Tibial artery (tissue), 4 donors: ENCODE measurements at regions not wholly inside any gene's neighbourhood (a gene's known extent, or its start where the extent isn't known, plus 50 kb on each side); places are given as distances from the start of the nearest gene placed in this dataset.

Experiments used
- DNase-seq, 2 donors: peaks; one replicate each; pipeline ENCODE4 v3.0.0-alpha.2; 2019
- H3K27ac ChIP-seq, 2 donors: fragments of 200-600 bp; sonication (generic) in 1 of 2; 1 replicate in 1 of 2; 2 replicates in 1 of 2; pipeline ENCODE4 v1.5.1; 2018 to 2019; ENCODE audit warnings: mild to moderate bottlenecking in 1 of 2
- H3K27me3 ChIP-seq, 2 donors: fragments of 200-600 bp; sonication (generic) in 1 of 2; one replicate each; pipeline versions ENCODE4 v1.5.1 to v1.6.0; 2016 to 2019
- H3K36me3 ChIP-seq, 3 donors: fragments of 200-600 bp; sonication (generic) in 2 of 3; one replicate each; pipeline ENCODE4 v1.5.1; 2016 to 2019; ENCODE audit warnings: mild to moderate bottlenecking in 2 of 3
- H3K4me1 ChIP-seq, 4 donors: fragments of 200-600 bp; sonication (generic) in 2 of 4; 1 replicate in 3 of 4; 2 replicates in 1 of 4; pipeline ENCODE4 v1.5.1; 2016 to 2019
- H3K4me3 ChIP-seq, 2 donors: fragments of 200-600 bp; sonication (generic) in 1 of 2; 1 replicate in 1 of 2; 2 replicates in 1 of 2; pipeline ENCODE4 v1.5.1; 2018 to 2019; ENCODE audit warnings: mild to moderate bottlenecking in 2 of 2
- H3K9me3 ChIP-seq, 3 donors: fragments of 200-600 bp; sonication (generic) in 1 of 3; one replicate each; pipeline ENCODE4 v1.5.1; 2016 to 2019
- intact Hi-C: fragments of 100-400 bp; cut with DNase I; formaldehyde crosslinking; loops from one replicate; pipeline ENCODE4 v1.15.0; 2023; ENCODE audit warnings: low total_unique reads
- TF ChIP-seq, protein P1 (sequence below), 2 experiments: fragments of 200-600 bp in 1 of 2; fragments of 450-650 bp in 1 of 2; IDR thresholded peaks; one replicate each; pipeline ENCODE4 v1.5.1; 2017 to 2019; ENCODE audit warnings: antibody characterized with exemption in 2 of 2, mild to moderate bottlenecking in 1 of 2, moderate library complexity in 1 of 2

DNA sequence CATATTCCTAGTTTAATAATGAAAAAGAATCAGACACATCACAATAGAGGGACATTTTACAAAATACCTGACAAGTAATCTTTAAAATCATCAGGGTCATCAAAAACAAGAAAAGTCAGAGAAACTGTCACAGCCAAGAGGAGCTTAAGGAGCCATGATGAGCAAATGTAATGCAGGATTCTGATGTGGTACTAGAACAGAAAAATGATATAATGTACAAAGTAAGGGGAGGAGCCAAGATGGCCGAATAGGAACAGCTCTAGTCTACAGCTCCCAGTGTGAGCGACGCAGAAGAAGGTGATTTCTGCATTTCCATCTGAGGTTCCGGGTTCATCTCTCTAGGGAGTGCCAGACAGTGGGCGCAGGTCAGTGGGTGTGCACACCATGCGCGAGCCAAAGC, 198.0 kb upstream of the FAT3 start:
- Histone ChIP-seq H3K27ac (no peak overlapping the region), H3K9me3 (no peaks in the 10 kb centered on the region), H3K4me3 (no peak overlapping the region), H3K36me3 (no peaks in the 10 kb centered on the region), H3K4me1 (no peaks in the 10 kb centered on the region), H3K27me3 (no peaks in the 10 kb centered on the region)
- intact Hi-C loops = no loop called here
- DNase-seq = no peak
- TF ChIP-seq, protein P1, sequence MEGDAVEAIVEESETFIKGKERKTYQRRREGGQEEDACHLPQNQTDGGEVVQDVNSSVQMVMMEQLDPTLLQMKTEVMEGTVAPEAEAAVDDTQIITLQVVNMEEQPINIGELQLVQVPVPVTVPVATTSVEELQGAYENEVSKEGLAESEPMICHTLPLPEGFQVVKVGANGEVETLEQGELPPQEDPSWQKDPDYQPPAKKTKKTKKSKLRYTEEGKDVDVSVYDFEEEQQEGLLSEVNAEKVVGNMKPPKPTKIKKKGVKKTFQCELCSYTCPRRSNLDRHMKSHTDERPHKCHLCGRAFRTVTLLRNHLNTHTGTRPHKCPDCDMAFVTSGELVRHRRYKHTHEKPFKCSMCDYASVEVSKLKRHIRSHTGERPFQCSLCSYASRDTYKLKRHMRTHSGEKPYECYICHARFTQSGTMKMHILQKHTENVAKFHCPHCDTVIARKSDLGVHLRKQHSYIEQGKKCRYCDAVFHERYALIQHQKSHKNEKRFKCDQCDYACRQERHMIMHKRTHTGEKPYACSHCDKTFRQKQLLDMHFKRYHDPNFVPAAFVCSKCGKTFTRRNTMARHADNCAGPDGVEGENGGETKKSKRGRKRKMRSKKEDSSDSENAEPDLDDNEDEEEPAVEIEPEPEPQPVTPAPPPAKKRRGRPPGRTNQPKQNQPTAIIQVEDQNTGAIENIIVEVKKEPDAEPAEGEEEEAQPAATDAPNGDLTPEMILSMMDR (IDR thresholded peaks at IDR 0.05) = no peak

DNA sequence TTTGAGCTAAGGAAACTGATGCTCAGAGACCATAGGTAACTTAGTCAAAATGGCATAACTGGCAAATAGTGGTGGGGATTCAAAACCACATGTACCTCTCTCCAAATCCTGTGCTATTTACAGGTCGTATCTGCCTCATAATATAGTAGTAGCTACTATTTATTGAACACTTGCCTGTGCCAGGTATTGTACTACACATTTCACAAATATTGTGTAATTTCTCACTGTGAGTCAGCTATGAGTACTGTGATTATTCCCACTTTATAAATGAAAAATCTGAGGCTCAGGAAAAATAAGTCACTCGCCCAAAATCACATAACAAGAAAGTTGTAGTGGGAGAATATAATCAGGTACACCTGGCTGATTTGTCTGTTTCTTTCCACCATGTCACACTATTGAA, 199.8 kb upstream of the FAT3 start:
- intact Hi-C loops = no loop called here
- H3K4me1 ChIP-seq = no peaks in the 10 kb centered on the region

DNA sequence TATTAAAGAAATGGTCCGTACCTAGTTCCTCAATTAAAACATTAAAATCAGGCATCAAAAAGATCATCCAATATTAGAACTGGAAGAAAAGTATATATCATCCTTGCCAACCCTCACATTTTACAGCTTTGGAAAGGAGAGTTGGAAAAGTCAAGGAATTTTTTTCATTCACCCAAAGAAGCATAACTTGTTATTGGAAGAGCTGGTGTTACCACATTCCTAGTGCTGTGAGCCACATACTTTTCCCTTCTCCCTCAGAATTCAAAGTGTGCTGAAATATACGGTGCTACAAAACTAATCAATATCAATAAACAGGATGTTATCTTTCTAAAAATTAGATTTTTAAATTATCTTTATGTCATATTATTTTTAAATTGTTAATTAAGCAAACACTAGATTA, 202.1 kb upstream of the FAT3 start:
- DNase-seq = no peak
- Histone ChIP-seq H3K36me3 (no peaks in the 10 kb centered on the region), H3K27ac (no peak overlapping the region), H3K4me1 (no peaks in the 10 kb centered on the region), H3K4me3 (no peak overlapping the region), H3K27me3 (no peaks in the 10 kb centered on the region), H3K9me3 (no peaks in the 10 kb centered on the region)
- intact Hi-C loops = no loop called here
- TF ChIP-seq, protein P1 (IDR thresholded peaks at IDR 0.05) = no peak

More for the DNA sequence above, 199.8 kb upstream of the FAT3 start:
- TF ChIP-seq, protein P1 (IDR thresholded peaks at IDR 0.05) = no peak
- Histone ChIP-seq H3K4me3 (no peak overlapping the region), H3K36me3 (no peaks in the 10 kb centered on the region), H3K9me3 (no peaks in the 10 kb centered on the region), H3K27me3 (no peaks in the 10 kb centered on the region), H3K27ac (no peak overlapping the region)
- no peak for DNase-seq

DNA sequence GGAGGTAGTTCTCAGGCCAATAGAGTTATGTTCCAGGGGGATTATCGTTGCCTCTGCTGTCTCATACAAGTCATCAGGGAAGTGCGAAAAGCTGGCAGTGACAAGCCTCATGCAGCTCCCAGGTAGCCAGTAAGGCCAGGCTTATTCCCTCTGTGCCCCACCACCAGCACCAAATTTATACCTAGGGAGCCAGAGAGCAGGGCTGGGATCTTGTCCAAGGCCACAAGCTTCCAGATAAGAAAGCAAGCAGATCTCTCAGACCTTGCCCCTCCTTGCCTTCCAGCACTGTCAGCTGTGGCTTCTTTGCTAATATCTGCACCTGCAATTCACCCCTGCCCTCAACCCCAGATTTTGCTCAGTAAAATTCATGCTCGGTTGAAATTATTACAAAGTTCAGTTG, 206.3 kb upstream of the FAT3 start:
- no peak for DNase-seq
- H3K36me3 ChIP-seq = no peaks in the 10 kb centered on the region
- intact Hi-C loops = no loop called here
- TF ChIP-seq, protein P1 (IDR thresholded peaks at IDR 0.05) = no peak
- H3K4me3 ChIP-seq = no peak overlapping the region
- H3K27ac ChIP-seq = no peak overlapping the region
- H3K9me3 ChIP-seq = peaks cover 0 to 9% (median 7%) of the 10 kb centered on the region in 3 donors
- no peaks in the 10 kb centered on the region for H3K27me3 ChIP-seq
- H3K4me1 ChIP-seq = no peaks in the 10 kb centered on the region

DNA sequence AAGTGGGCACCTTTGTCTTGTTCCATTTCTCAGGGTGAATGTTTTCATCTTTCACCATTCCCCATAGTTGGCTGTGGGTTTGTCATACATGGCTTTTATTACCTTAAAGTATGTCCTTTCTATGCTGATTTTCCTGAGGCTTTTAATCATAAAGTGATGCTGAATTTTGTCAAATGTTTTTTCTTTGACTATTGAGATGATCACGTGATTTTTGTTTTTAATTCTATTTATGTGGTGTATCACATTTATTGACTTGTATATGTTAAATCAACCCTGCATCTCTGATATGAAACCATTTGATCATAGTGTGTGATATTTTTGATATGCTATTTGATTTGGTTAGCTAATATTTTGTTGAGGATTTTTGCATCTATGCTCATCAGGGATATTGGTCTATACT, 216.4 kb upstream of the FAT3 start:
- H3K4me3 ChIP-seq = no peak overlapping the region
- TF ChIP-seq, protein P1 (IDR thresholded peaks at IDR 0.05) = no peak
- no peak for DNase-seq
- H3K27me3 ChIP-seq = no peaks in the 10 kb centered on the region
- no peaks in the 10 kb centered on the region for H3K36me3 ChIP-seq
- H3K9me3 ChIP-seq = no peaks in the 10 kb centered on the region
- H3K27ac ChIP-seq = no peak overlapping the region
- no peaks in the 10 kb centered on the region for H3K4me1 ChIP-seq
- intact Hi-C loops = no loop called here

DNA sequence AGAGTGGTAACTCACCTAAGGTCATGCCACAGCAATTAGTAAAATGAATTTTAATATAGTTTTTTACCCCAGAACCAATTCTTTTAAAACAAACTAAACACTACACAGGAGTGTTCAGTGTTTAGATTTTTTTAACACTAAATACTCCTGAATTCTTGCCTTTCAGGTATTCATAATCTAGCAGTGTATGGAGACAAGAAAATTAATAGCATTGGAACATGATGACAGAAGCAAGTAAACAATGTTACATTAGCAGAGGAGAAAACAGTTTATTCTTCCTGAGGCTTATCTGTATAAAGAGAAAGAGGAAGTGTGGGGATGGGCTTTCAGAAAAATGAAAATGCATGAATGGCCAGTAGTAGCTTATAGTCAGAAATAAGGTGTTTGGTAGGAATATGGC, 222.1 kb upstream of the FAT3 start:
- H3K27ac ChIP-seq = no peak overlapping the region
- intact Hi-C loops = no loop called here
- TF ChIP-seq, protein P1 (IDR thresholded peaks at IDR 0.05) = no peak

More for the DNA sequence above, 222.1 kb upstream of the FAT3 start:
- Histone ChIP-seq H3K4me3 (no peak overlapping the region), H3K4me1 (no peaks in the 10 kb centered on the region), H3K27me3 (no peaks in the 10 kb centered on the region), H3K9me3 (no peaks in the 10 kb centered on the region), H3K36me3 (no peaks in the 10 kb centered on the region)
- DNase-seq = no peak
